Neural cell (in vitro differentiated cells): ENCODE measurements at regions not wholly inside any gene's neighbourhood (a gene's known extent, or its start where the extent isn't known, plus 50 kb on each side); places are given as distances from the start of the nearest gene placed in this dataset.

Source experiments
- H2AFZ ChIP-seq: fragments of 200-600, 300-800 bp; sonication (generic), shearing (Covaris generic); 2 replicates; pipeline ENCODE4 v1.6.0; 2014; ENCODE audit warnings: low read depth, mild to moderate bottlenecking, antibody characterized with exemption, low read length, moderate library complexity
- H3F3A ChIP-seq: fragments of 200-600 bp; shearing (Covaris generic); 2 replicates; pipeline ENCODE4 v1.6.1; 2016; ENCODE audit warnings: mild to moderate bottlenecking, moderate library complexity, mixed read lengths, antibody characterized with exemption, low read length; ENCODE audit not compliant: insufficient read depth, poor library complexity, severe bottlenecking
- H3K27ac ChIP-seq: fragments of 200-600, 300-800 bp; sonication (generic), shearing (Covaris generic); 2 replicates; pipeline ENCODE4 v1.5.1; 2014; ENCODE audit warnings: mild to moderate bottlenecking, low read length, moderate library complexity
- H3K27me3 ChIP-seq: fragments of 300-800, 200-600 bp; sonication (generic), shearing (Covaris generic); 2 replicates; pipeline ENCODE4 v1.6.0; 2014; ENCODE audit warnings: mild to moderate bottlenecking, low read depth, low read length, moderate library complexity; ENCODE audit not compliant: insufficient read depth
- H3K36me3 ChIP-seq: fragments of 300-800, 200-600 bp; sonication (generic), shearing (Covaris generic); 2 replicates; pipeline ENCODE4 v1.5.1; 2014; ENCODE audit warnings: mild to moderate bottlenecking, antibody characterized with exemption, low read length, moderate library complexity; ENCODE audit not compliant: insufficient read depth
- H3K4me2 ChIP-seq: fragments of 300-800, 200-600 bp; sonication (generic), shearing (Covaris generic); 2 replicates; pipeline ENCODE4 v1.6.0; 2014; ENCODE audit warnings: mild to moderate bottlenecking, low read length
- H3K4me3 ChIP-seq: fragments of 300-800, 200-600 bp; sonication (generic), shearing (Covaris generic); 2 replicates; pipeline ENCODE4 v1.5.1; 2014; ENCODE audit warnings: mild to moderate bottlenecking, low read length, moderate library complexity
- H3K79me2 ChIP-seq: fragments of 200-600 bp; shearing (Covaris generic); replicated peaks from 2 replicates; pipeline ENCODE4 v1.6.0; 2014; ENCODE audit warnings: mild to moderate bottlenecking, low read length, moderate library complexity; ENCODE audit not compliant: insufficient read depth
- H3K9ac ChIP-seq: fragments of 300-800, 200-600 bp; sonication (generic), shearing (Covaris generic); 2 replicates; pipeline ENCODE4 v1.6.1; 2016; ENCODE audit warnings: mild to moderate bottlenecking, low read length, mixed read lengths
- H3K9me2 ChIP-seq: fragments of 200-600 bp; shearing (Covaris generic); 2 replicates; pipeline ENCODE4 v1.6.1; 2016; ENCODE audit warnings: mild to moderate bottlenecking, low read length, mixed read lengths; ENCODE audit not compliant: insufficient read depth
- H3K9me3 ChIP-seq: fragments of 200-600, 300-800 bp; sonication (generic), shearing (Covaris generic); 2 replicates; pipeline ENCODE4 v1.6.1; 2016; ENCODE audit warnings: mild to moderate bottlenecking, mixed run types, low read length, moderate library complexity, mixed read lengths
- H4K20me1 ChIP-seq: fragments of 200-600 bp; shearing (Covaris generic); 2 replicates; pipeline ENCODE4 v1.6.1; 2016; ENCODE audit warnings: mild to moderate bottlenecking, mixed run types; ENCODE audit not compliant: insufficient read depth
- CTCF ChIP-seq: fragments of 450-650 bp; IDR thresholded peaks from 2 replicates; pipeline ENCODE4 v1.5.1; 2014; ENCODE audit warnings: antibody characterized with exemption, mild to moderate bottlenecking, moderate library complexity; ENCODE audit not compliant: poor library complexity, severe bottlenecking
- EP300 ChIP-seq: fragments of 450-650 bp; conservative IDR thresholded peaks from 2 replicates; pipeline ENCODE4 v1.6.1; 2014; ENCODE audit warnings: antibody characterized with exemption, mild to moderate bottlenecking, moderate library complexity; ENCODE audit not compliant: poor library complexity, severe bottlenecking
- EZH2 ChIP-seq: fragments of 200-600, 300-800 bp; shearing (Covaris generic), sonication (generic); IDR thresholded peaks from 2 replicates; pipeline ENCODE4 v1.6.1; 2014; ENCODE audit warnings: antibody characterized with exemption, low read length, borderline replicate concordance, mild to moderate bottlenecking; ENCODE audit not compliant: insufficient read depth, poor library complexity, severe bottlenecking
- MXI1 ChIP-seq: fragments of 450-650 bp; conservative IDR thresholded peaks from 2 replicates; pipeline ENCODE4 v1.6.1; 2014; ENCODE audit warnings: antibody characterized with exemption, mild to moderate bottlenecking; ENCODE audit not compliant: poor library complexity, severe bottlenecking
- POLR2AphosphoS5 ChIP-seq: IDR thresholded peaks from 2 replicates; pipeline ENCODE4 v1.6.1; 2012
- RAD21 ChIP-seq: fragments of 450-650 bp; conservative IDR thresholded peaks from 2 replicates; pipeline ENCODE4 v1.6.1; 2014; ENCODE audit warnings: antibody characterized with exemption, mild to moderate bottlenecking, moderate library complexity
- REST ChIP-seq: IDR thresholded peaks from 2 replicates; pipeline ENCODE4 v1.6.1; 2012; ENCODE audit warnings: borderline replicate concordance
- SMC3 ChIP-seq: fragments of 450-650 bp; conservative IDR thresholded peaks from 2 replicates; pipeline ENCODE4 v1.6.1; 2014; ENCODE audit warnings: antibody characterized with exemption, mild to moderate bottlenecking, moderate library complexity; ENCODE audit not compliant: poor library complexity
- TAF1 ChIP-seq: IDR thresholded peaks from 2 replicates; pipeline ENCODE4 v1.6.1; 2012; ENCODE audit warnings: low read depth

GRCh38 chr5:100303216-100303615 is 232.0 kb upstream of the FAM174A start:
- Histone ChIP-seq H3K4me2 (no peak overlapping the region), H3F3A (no peaks in the 10 kb centered on the region), H2AFZ (no peak overlapping the region), H3K79me2 (no peaks in the 10 kb centered on the region), H3K9me3 (no peaks in the 10 kb centered on the region), H4K20me1 (no peaks in the 10 kb centered on the region), H3K27ac (no peak overlapping the region), H3K9me2 (no peaks in the 10 kb centered on the region), H3K36me3 (no peaks in the 10 kb centered on the region), H3K4me3 (no peak overlapping the region), H3K9ac (no peak overlapping the region), H3K27me3 (no peaks in the 10 kb centered on the region)
- no peak for TF ChIP-seq EZH2
- TF ChIP-seq POLR2AphosphoS5 = no peak
- no peak for TF ChIP-seq RAD21
- no peak for TF ChIP-seq EP300
- no peak for TF ChIP-seq REST
- TF ChIP-seq SMC3 = no peak

DNA sequence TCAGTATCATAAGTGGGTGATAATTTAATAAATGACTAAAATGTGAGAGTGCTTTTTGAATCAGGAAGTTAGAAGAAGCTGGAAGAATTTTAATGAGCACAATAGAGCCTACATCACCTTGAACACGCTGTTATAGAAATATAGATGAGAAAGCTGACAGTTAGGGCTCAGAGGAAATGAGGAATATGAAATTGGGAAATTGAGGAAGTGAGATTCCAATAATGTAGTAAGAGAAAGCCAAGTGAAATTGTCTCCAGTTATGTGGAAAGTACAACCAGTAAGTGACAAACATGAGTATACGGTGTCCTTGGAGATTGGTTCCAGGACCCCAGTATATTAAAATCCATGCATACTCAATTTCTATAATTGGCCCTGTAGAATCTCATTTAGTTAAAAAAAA is 235.9 kb upstream of the FAM174A start:
- no peak for TF ChIP-seq POLR2AphosphoS5
- no peak for TF ChIP-seq SMC3
- TF ChIP-seq EZH2 = no peak
- TF ChIP-seq CTCF = no peak
- no peak for TF ChIP-seq REST
- no peak for TF ChIP-seq RAD21
- no peak for TF ChIP-seq MXI1
- TF ChIP-seq EP300 = no peak
- TF ChIP-seq TAF1 = no peak
- H3K27me3 ChIP-seq = no peaks in the 10 kb centered on the region
- no peak overlapping the region for H3K27ac ChIP-seq

More for the DNA sequence above, 235.9 kb upstream of the FAM174A start:
- H3K9me2 ChIP-seq = no peaks in the 10 kb centered on the region
- no peak overlapping the region for H3K9ac ChIP-seq
- H2AFZ ChIP-seq = no peak overlapping the region
- H3K36me3 ChIP-seq = no peaks in the 10 kb centered on the region
- H3K79me2 ChIP-seq = no peaks in the 10 kb centered on the region
- no peaks in the 10 kb centered on the region for H4K20me1 ChIP-seq
- H3K4me3 ChIP-seq = no peak overlapping the region
- H3F3A ChIP-seq = no peaks in the 10 kb centered on the region
- H3K9me3 ChIP-seq = no peaks in the 10 kb centered on the region
- no peak overlapping the region for H3K4me2 ChIP-seq
